ENCODE measurements at regions not wholly inside any gene's neighbourhood (a gene's known extent, or its start where the extent isn't known, plus 50 kb on each side); places are given as distances from the start of the nearest gene placed in this dataset.
A peak's percentile ranks its signal among the peaks of the same experiment; 100 is the strongest.
"Not testable (repeated sequence)": the region's sequence is repeated elsewhere in the genome, so short reads cannot be mapped to it uniquely, and the experiment has no call there.

DNA sequence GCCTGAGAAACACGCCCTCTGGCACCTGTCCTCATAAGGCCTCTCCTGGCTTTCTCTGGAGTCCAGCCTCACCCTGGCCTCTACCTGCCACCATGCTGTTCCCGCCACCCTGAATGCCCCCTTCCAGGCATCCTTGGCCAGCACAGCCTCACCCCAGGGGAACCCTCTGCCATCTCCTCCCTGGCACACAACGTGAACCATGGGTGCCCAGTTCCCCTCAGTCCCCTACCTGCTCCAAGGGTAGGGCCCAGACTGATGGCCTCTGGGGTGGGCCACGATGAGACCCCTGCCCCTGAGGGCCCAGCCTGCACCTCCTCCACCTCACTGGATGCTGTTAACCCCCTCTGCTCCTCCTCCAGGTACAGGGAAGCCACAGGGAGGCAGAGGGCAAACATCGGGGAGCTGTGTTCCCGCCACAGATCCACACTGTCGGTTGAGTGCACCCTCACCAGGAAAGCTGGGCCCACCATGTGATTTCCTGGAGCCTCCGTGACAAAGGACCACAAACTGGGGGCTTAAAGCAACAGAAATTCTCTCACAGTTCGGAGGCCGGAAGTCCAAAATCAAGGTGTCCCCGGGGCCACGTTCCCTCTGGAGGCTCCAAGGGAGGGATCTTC lies 169.6 kb downstream of the BRD1 start:
- DNase-seq, result no peak

DNA sequence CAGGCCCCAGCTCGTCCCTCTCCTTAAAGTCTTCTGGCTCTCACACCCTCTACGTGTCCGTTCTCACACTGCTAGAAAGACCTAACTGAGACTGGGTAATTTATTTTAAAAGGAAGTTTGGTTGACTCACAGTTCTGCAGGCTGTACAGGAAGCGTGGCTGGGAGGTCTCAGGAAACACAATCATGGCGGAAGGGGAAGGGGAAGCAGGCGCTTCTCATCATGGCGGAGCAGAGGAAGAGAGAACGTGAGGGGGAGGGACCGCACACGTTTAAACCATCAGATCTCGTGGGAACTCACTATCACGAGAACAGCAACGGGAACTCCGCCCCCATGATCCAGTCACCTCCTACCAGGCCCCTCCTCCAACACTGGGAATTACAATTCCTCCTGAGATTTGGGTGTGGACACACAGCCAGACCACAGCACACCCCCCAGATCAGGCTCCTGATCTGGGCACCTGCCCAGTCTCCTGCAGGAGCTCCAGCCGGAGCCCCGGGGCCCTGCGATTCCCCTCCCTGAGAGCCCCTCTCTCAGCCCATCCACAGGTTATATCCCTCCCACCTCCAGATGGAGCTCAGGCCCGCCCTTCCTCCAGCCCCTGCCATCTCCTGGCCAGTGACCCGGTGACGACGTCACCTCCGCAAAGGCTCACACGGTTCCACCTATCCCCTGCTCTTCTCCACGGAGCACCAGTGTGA lies 170.2 kb downstream of the BRD1 start:
- DNase-seq, result peak; percentile 87

DNA sequence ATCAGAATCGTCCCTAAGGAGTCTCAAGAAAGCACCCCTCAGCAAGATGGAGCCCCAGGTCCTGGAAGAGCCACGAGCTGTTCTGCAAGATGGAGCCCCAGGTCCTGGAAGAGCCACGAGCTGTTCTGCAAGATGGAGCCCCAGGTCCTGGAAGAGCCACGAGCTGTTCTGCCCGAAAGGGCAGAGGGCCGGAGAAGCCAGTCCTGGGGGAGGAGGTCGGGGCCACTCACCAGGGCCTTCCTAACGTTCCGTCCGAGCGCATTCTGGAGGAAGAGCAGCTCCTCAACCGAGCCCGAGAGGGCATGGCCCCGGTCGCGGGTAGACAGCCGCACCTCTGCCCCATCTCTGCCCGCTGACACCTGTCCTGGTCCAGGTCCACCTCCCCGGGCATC lies 170.8 kb downstream of the BRD1 start:
- DNase-seq, result not testable (repeated sequence)

DNA sequence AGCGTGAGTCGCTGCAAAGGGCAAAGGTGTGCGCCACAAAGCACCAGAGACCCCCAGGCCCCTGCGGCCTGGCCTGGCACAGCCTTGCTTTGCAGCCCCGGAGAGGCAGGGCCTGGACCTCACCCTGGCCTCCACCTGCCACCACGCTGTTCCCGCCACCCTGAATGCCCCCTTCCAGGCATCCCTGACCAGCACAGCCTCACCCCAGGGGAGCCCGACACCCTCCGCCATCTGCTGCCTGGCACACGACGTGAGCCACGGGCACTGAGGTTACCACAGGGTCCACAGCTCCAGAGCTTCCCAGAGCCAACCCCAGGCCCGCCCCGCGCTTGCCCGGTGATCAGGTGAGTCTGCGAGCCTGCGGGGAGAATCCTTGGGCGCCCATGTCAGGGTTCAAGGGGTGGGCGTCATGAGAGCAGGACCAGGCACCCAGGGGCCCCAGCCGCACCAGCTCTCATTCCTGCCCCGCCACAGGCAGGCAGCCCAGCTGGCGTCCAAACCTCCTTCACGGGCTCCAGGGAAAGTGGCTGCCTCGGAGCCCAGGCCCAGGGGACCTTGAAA lies 171.3 kb downstream of the BRD1 start:
- DNase-seq, result no peak

DNA sequence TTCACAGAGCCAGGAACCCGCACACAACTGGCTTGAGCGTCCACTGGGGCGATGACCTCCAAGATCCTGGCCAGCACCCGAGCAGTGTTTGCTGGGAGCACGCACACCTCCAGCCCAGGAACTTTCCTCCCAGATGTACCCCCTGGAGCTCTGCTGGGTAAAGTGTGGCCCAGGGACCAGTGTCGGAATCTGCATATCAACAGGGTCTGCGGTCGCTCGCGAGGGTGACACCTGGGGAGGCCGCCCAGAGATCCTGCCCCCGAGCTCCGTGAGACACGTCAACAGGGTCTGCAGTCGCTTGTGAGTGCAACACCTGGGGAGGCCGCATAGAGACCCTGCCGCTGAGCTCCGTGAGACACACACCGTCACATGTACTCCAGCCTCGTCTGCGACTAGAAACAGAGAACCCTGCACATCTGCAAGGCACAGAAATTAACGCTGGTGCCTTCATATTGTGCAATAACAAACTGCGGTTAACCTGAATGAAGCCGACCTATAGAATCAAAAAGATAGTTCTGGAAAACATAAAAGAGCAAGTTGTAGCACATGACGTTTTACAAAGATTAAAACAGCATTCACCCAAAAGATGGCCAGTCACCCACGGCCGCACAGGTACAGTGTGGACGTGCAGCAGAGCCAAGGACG lies 172.4 kb downstream of the BRD1 start:
- DNase-seq, result no peak

DNA sequence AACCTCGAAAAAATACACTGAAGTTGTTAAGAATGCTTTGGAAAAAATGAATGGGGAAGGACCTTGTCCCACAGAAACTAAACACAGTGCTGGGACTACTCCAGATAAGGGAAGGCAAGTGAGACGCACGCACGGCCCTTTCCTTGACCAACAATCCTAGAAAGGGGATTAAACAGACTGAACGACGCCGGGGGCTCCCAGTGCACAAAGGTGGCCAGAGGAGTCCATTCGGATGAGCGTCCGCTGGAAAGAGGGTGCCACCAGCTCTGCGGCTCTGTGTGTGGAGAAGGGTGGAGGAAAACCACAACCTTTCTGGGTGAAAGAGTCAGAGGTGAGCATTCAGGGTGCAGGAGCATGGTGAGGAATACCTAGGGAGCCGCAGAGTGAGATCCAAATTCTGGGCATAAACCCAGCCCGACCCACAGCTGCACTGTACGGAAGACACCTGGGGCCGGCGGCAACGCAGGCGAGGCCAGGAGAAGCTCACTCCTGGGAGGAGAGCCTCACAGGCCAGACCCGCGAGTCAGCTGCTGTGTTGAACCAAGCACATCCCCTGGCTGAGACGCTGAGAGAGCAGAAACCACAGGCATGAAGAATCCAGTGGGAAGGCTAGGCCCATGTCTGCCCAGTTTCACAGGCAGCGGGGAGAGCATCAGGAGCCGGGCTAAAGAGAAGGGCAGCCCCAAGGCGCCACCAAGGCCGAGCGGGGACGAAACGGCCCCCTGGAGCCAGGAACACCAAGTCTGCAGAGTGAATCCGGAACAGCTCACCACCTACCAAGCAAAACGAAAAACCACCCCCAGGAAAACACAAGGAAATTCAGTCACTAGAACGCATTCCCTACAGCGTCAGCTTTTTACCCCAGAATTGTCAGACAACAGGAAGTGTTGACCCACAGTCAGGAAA lies 177.1 kb downstream of the BRD1 start:
- DNase-seq, result no peak

DNA sequence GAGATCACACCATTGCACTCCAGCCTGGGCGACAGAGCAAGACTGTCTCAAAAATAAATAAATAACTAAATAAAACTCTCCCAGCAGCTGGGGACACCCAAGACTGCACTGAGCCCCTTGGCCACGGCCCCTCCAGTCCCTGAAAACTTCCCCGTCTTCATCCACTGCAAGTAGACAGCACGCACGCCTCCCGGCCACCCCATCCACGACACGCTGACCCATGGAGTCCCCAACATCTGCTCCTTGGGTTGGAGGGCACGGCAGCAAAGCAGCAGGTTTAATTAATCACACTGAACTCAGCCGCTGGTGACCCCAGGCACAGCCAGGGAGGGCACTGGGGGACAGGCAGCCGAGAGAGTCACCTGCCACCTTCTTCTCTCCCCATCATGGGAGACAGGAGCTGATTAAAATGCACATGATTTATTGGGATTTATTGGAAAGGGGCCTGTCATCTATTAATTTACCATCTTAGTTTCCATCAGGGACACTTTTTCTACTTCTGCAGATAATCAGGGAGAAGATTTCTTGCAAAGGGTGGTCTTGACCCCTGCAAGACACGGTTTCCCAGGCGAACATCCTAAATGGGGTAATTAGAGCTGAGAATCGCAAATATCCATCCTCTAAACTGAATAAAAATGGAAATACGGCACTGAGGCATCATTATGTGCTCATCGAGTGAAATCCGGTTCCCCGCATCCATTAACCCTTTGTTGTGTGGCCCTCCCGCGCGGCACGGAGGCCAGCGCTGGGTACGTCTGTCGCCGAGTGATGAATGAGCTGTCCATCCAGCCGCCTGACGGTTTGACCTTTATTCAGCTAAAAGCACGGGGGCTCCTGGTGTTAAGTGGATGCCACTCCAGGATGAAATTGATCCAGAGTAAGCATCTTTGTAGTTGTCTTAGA lies 178.3 kb downstream of the BRD1 start:
- DNase-seq, result no peak

DNA sequence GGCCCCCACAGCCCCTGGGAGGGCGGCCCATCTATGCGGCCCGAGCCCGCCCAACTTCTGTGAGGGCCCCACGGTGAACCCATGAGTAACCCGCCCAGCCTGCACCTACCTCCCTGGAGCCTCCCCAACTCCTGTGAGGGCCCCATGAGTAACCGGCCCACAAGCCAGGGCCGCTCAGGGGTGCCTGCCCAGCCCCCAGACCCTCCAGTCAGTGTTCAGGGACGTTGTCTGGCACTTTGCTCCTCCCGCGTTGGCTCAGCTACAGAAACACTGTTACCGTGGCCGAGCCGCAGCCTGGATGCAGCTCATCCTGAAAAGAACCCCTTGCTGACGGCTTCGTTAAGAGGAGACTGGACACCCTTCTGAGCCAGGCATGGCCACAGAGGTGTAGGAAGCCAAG lies 179.6 kb downstream of the BRD1 start:
- no peak for DNase-seq

DNA sequence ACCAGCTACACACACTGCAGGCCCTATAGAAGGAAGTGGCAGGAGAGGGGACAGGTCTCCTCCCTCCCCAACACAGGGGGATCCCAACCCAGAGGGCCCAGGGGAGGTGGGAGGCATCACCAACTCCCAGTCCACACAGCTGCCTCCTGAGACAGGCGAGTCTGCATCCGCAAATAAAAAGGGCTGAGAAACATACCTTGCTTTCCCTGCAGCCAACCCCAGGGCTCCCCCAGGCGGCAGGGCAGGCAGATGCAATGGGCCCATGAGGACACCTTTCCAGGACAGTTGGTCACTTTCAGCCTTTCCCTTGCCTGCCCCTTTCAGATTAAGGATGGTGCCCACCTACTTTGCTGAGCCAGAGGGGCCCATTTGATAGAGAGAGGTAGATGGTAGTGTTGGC lies 180.0 kb downstream of the BRD1 start:
- no peak for DNase-seq

DNA sequence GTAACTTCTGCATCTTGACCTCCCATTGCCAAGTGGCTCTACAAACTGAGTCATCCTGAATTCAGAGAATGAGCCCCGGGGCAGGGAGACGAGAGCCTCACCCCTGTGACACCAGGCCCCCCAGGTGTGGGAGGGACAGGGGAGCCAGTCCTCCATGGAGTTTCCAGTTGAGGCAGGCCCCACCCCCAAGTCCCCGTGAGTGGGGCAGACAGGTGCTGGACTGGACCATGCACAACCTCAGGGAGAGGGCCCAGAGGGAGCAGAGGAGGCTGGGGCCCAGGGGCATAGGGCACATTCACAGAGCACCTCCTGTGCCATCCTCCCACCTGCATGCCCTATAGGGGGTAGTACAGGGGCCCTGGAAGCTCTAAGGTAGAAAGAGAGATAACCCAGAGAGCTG lies 180.8 kb downstream of the BRD1 start:
- no peak for DNase-seq

DNA sequence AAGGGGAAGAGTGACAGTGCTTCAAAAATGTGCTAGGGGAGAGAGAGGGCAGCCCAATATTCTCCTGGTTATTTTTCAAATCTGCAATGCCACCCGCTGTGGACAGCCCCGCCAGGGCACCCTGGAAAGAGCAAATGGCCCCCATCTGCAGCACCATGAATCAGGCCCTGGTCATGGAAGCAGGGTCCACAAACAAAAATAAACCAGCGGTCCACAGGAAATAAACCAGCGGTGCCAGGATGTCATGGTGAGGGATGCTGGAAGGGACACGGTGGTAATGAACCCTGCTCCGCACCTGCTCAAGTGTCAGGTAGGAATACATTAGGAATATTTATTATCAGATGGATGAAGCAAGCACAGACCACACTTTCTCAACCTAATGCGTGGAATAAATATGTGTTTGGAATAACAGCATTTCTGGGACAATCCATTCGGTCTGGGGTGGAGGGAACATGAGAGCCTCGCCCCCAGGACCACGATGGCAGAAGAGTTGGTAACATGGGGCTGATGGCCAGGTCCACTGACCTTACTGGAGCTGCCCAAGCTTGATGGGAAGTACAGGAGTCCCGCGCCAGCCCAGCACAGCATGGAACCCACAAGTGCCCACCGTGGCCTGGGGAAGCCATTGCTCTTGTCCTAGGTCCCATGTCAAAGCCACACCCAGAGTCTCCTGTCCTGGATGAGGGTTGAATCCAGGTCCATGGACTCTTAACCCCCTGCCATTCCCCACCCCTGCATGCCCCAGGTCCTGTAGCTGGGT lies 181.7 kb downstream of the BRD1 start:
- no peak for DNase-seq

DNA sequence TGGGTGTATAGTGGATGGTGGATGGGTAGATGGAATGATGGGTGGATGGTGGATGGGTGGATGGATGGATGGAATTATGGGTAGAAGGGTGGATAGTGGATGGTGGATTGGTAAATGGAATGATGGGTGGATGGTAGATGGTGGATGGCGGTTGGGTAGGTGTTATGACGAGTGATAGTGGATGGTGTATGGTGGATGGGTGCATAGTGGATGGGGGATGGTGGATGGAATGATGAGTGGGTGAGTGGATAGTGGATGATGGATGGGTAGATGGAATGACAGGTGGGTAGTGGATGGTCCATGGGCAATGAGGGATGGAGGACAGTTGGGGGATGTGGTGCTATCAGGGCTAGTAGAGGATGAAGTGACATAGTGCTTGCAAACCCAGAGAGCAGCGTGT lies 182.4 kb downstream of the BRD1 start:
- no peak for DNase-seq

DNA sequence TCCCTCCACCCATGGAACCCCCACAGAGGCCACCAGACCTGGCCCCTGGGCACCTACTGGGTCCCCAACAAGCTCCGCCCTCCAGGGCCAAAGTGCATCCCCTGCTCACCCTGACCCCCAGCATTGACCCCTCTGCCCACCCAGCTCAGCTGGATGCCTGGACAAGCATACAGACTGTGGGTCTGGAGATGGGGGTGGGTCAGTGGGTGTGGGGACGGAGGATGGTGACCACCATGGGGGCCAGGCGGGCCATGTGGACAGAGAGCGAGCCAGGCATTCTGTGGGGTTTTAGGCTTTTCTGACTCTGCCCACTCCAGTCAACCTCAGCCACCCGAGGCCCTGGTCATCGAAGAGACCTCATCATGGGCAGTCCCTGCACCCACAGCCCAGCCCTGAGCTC lies 183.7 kb downstream of the BRD1 start:
- DNase-seq, result no peak

DNA sequence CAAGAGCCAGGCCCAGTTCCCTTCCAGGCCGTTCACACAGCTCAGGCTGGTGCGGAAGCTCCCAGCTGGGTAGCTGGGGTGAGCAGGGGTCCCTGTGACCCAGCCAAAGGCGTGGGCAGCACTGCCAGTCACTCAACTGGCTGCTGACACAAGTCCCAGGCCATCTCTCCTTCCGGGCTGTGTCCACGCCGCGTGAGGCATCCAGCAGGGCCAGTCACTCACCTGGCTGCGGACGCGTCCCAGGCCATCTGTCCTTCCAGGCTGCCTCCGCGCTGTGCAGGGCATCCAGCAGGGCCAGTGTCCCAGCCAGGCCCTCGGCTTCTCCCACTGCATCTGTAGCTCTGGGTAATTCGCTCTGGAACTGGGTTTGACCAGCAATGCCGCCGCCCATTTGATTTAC lies 184.2 kb downstream of the BRD1 start:
- DNase-seq, result no peak

DNA sequence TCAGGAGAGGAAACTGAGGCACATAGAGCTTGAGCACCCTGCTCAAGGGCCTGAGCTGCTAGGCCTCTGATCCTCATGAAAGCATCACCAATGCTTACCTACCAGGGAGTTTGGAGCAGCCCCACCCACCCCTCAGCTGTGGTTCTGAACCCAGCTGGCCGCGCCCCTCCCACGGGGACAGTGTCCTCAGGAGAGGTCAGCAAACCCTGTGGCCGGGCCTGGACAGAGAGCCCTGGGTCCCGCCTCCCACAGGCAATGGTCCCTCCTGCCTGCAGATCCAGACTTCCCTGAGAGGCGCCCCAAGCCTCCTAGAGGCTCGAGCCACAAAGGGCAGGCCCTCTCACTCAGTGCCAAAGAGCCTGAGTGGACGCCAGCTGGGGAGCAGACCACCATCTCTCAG lies 184.9 kb downstream of the BRD1 start:
- DNase-seq, result no peak

DNA sequence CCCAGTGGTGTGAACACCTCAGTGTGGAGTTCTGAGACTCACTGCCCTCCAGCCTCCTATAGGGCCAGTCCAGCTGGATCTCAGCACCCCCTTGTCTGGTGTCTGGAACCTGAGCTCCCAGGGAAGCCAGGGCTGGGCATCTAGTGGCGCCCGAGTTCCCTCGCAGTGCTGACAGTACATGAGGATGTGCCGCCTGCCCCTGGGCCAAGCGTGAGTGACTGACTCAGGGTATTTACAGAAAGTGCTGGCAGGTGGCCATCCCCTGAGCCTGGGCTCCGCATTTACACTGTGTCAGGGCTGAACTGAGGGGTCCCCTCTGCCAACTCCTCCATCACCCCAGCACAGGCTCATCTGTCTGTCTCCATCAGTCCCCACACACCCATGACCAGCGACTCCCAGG lies 185.3 kb downstream of the BRD1 start:
- no peak for DNase-seq

DNA sequence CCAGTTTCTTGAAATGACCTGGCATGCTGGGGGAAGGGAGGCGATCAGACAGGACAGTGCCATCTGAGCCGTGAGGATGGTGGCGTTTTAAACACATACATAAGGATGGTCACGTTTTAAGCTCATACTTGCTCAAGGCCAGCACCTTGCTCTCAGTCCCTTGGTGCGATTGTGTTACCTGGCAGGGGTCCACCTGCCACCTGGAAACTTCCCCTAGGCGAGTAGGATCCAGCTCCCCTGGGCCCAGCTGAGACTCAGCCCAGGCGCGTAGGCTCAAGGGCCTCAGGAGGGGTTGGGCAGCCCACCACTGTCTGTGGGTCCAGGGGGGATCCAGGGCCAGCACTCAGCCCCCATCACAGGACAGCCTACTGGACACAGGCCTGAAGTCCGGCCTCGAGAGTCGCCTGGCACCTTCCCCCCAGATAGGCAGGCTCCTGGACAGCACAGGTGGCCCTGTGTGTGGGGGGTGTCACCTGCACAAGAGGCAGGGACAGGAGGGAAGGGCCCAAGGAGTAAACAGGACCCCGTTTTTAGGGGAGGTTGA lies 185.8 kb downstream of the BRD1 start:
- no peak for DNase-seq

DNA sequence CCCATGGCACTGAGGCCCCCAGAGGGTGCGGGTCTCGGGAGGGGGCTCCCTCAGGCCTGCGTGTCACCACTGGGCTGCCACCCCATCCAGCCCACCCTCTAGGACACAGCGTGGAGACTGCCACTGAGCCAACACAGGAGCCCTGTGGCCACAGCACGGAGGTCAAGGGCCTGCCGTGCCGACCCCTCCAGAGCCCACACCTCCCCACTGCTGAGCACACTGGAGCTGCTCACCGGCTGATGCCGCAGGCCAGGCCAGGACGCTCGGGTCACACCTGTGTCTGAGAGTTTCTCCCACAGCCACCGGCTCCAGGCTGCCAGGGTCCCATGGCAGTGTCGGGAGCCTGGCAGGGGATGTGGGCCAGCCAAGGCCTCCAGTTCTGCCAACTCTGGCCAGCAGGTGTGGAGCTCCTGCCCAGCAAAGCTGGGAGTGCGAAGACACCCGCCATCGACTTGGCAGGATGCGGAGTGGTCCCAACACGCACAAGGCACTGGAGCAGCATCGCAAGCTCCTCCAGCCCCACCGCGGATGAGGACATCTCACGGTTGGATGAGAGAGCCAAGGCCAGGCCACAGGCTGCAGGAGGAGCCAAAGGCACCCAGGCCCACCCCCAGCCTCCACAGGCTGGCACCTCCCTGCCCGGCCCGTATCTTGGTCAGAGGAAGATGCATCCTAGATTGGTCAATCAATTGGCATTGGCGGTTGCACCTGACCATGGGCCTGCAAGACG lies 187.1 kb downstream of the BRD1 start:
- no peak for DNase-seq

DNA sequence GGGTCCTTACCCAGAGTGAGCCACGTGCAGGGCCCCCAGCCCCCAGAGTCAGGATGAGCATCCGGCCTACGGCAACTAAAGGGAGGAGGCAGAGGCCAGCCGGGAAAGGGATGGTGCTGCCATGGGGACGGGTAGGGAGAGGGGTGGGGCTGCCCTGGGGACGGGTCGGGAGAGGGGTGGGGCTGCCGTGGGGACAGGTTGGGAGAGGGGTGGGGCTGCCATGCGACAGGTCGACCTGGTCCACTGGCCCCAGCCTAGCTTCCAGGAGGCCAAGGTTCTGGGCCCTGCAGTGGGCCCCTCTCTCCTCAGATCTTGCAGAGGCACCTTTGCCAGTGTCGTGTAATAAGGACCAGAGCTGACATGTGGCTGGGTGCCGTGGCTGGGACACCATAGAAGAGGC lies 187.7 kb downstream of the BRD1 start:
- DNase-seq, result no peak

DNA sequence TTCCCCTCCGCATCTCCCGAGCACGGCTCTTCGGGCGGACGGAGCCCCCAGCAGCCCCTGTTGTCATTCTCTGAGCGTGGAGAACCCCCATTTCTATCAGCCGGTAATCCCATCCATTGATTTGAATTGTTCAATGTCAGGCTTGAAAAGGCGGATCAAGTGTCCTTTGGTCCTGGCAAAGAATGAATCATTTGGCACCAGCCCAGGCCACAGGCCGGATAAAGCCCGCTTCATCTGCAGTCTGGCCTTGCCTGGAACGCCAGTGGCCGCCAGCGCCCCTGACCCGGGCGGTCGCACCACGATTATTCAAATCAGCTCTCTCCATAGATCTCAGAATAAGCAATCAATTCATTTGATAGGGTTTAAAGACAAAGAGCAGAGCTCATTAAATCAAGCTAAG lies 188.9 kb downstream of the BRD1 start:
- DNase-seq, result no peak
